ENCODE measurements at regions not wholly inside any gene's neighbourhood (a gene's known extent, or its start where the extent isn't known, plus 50 kb on each side); places are given as distances from the start of the nearest gene placed in this dataset.

DNA sequence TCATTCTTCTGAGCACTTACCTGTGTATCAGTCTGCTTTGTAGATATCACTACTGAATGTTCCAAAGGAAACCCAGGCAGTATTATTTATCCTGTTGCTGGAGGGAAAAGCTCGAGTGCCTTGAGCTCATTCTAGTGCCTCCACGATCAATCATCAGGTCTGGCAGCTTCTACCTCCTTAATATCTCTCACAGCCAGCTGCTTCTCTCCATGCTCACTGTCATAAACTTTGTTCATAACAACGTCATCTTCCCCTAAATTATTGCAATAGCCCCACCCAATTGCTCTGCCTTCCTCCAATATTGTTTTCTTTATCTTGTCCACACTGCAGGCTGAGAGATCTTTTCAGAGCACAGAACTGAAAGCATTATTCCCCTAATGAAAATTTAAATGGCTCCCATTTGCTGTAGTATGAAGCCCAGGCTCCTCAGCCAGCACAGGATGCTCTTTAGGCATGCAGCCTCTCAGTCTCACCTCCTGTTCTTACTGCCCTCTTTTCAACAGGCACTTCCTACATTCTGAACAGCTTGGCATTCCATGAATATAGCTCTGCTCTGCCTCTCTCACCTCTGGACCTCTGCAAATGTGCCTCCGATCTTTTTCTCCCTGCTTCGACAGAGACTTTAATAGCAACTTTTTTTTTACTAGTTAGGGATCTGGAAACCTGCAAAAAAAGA is 504.2 kb upstream of the IGFBP7 start:
- DNase-seq (ENCODE audit: low read depth, low spot score): no peak

- no peak for DNase-seq (ENCODE audit: low read depth, low spot score)
Measured at GRCh38 chr4:57612279-57612678, 502.1 kb upstream of the IGFBP7 start.

- DNase-seq (ENCODE audit: low read depth, low spot score): no peak
Measured at GRCh38 chr4:57607566-57608180, 497.5 kb upstream of the IGFBP7 start.

DNA sequence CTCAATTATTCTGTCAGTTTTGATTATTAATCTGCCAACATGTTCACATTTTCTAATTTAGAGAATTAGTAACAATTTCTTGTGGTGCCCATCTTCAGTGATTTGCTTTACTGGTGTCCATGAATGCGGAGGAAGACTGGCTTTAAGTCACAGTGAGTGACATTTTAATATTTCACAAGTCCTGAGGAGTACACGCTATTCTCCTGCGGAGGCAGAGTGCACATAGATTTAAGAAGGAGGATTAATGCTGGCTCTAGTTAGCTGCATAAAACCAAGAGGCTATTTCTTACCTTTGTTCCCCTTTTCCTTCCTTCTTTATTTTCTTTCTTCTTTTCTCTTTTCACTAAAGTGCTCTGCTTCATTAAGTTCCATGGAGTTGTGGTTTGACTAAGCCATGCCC is 495.2 kb upstream of the IGFBP7 start:
- DNase-seq (ENCODE audit: low read depth, low spot score): no peak

DNA sequence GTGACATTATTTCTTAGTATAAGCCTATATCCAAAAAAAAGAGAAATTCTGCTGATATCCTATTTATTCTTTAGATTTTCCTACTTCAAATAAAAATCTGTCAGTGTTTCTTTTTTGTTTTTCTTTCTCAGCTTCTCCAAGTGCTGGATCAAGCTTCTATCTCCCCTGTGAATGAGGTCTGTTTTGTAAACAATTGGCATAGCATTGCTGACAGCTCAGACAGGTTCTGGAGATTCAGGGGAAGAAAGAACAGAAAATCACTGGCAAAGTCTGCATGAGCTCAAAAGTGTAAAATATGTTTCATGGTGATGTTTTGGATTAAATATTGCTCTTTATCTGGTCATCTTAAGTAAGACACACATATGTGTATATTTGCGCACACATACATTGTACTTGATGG is 492.0 kb upstream of the IGFBP7 start:
- DNase-seq (ENCODE audit: low read depth, low spot score): no peak

GRCh38 chr4:57591073-57591472 is 480.9 kb upstream of the IGFBP7 start:
- no peak for DNase-seq (ENCODE audit: low read depth, low spot score)

- DNase-seq (ENCODE audit: low read depth, low spot score): no peak
Measured at GRCh38 chr4:57588557-57588956, 478.4 kb upstream of the IGFBP7 start.

GRCh38 chr4:57580710-57581599 is 470.8 kb upstream of the IGFBP7 start:
- no peak for DNase-seq (ENCODE audit: low read depth, low spot score)

- no peak for DNase-seq (ENCODE audit: low read depth, low spot score)
Measured at GRCh38 chr4:57575426-57575825, 465.2 kb upstream of the IGFBP7 start.

DNA sequence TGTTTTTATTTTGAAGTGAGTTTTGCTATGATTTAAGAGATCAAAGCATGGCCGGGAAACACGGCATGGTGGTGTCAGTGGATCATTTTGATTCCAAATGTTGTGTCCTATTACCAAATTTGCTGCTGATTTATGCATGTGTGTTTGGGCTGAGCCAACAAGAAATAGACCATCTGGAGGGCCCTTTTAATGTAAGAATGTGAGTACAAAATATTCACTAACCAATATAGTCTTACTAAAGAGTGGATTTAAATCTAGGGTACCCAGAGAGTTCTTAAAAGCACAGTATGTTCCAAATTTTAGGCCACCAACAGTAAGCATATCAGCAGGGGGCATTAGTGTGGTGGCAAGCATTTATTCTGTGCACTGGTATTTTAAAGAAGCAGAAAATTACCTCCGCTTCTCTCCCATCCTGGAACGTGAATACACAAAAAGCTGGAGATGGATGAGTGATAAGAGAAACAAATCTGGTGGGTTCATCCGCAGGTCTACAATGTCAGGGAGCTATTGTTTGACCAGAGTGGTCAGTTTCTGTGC is 444.4 kb upstream of the IGFBP7 start:
- DNase-seq (ENCODE audit: low read depth, low spot score): no peak

DNA sequence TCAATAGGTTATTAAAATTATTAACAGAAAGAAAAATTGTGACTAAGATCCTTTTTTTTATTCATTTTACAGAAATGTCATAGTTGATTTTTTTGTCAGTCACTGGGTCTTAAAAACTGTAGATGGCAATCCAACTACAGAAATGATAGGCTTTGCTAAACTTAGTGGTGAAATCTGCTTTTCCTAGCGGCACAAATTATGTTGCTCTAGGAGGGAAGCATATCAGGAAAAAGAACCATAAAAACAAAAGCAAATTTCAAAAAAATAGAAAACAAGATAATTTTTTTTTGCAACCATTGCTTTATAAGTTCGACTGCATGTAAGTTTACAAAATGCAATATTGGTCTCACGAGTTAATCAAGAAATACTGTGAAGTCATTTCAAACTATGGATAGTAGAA is 443.5 kb upstream of the IGFBP7 start:
- no peak for DNase-seq (ENCODE audit: low read depth, low spot score)

DNA sequence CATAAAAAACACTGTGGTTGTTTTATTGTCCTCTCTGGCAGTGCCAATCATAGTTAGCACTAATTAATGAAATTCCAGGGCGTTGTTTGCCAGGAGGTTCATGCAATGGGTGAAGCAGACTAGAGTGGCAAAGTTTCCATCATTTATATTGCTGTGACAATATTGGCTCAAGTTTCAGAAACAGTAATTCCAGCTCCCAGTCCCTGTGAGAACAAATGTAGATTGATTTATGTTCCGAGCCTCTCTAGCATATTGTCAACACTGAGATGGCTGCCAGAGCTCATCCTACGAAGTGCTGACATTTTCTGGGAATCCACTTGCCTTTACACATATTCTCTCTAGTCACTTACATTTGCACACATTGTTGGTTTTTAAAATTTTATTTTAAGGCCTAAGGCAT is 440.0 kb upstream of the IGFBP7 start:
- no peak for DNase-seq (ENCODE audit: low read depth, low spot score)

DNA sequence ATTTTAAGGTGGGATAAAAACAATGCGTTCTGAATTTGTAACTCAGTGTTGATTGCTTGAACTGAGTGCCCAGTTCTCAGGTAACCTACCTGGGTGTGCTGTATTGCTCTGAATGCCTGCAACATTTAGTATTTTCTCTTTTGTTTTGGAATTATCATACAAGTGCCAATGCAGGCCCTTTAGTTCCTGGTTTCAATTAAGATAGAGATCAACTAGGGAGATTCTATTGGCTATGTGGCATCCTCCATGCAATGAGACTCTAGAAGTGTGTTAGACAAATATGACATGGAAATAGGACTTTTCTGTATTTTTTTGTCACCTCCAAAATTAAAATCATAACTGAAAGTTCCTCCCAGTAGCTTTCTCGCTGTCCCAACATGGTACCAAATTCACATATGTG is 438.7 kb upstream of the IGFBP7 start:
- DNase-seq (ENCODE audit: low read depth, low spot score): no peak

- DNase-seq (ENCODE audit: low read depth, low spot score): no peak
Measured at GRCh38 chr4:57544811-57545654, 434.8 kb upstream of the IGFBP7 start.

GRCh38 chr4:57504797-57505530 is 394.8 kb upstream of the IGFBP7 start:
- DNase-seq (ENCODE audit: low read depth, low spot score): no peak

DNA sequence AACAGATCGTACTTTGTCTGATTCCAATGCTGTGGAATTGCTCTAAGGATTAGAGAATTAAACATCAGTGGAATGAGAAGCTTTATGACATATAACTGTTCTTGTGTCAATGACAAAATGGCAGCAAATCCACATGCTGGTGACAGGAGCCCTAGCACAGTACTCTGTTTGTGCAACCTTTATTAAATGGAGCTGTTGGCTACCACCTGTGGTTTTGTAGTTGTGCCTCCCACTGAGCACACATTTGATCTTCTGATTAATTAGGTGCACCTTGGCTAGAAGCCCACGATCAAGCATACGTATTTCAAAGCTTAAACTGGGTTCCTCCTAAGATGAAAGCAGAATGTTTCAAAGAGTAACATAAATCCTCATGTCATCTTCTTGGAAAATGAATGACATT is 394.0 kb upstream of the IGFBP7 start:
- DNase-seq (ENCODE audit: low read depth, low spot score): no peak

DNA sequence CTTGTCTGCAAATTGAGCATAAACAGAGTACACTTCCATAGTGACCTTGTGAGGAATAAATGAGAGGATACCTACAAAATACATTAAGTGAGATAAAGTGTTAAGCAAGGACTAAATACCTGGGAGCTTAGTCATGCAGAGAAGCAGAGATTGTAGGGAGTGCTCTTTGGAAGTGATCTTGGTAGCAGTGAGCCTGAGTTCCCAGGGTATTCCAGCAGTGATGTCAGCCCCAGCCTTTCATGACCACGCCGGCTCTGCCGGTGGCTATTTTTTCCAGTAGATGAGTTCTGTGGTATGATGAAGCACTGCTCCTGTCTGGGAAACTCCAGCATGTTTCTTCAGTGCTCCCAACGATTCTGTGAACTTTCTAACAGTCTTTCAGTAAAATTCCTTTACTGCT is 391.5 kb upstream of the IGFBP7 start:
- DNase-seq (ENCODE audit: low read depth, low spot score): no peak

- no peak for DNase-seq (ENCODE audit: low read depth, low spot score)
Measured at GRCh38 chr4:57499786-57500185, 389.6 kb upstream of the IGFBP7 start.

DNA sequence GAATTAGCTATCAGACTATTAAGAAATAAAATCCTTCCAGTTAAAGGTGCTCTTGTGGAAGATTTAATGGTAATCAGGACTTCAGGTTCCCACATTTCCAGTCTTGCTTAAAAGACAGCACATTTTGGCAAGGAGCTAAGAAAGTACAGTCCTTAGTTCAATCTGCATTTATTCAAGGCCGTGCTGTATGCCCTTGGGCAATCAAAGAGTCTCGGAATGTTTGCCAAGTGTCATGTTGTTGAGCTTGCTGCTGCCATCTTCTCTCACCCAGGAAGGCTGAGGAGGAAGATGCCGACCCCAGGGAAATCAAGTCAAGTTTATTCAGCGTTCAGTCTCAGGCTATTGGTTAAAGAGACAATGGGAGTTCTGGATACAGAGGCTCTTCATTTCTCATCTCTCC is 388.1 kb upstream of the IGFBP7 start:
- no peak for DNase-seq (ENCODE audit: low read depth, low spot score)

DNA sequence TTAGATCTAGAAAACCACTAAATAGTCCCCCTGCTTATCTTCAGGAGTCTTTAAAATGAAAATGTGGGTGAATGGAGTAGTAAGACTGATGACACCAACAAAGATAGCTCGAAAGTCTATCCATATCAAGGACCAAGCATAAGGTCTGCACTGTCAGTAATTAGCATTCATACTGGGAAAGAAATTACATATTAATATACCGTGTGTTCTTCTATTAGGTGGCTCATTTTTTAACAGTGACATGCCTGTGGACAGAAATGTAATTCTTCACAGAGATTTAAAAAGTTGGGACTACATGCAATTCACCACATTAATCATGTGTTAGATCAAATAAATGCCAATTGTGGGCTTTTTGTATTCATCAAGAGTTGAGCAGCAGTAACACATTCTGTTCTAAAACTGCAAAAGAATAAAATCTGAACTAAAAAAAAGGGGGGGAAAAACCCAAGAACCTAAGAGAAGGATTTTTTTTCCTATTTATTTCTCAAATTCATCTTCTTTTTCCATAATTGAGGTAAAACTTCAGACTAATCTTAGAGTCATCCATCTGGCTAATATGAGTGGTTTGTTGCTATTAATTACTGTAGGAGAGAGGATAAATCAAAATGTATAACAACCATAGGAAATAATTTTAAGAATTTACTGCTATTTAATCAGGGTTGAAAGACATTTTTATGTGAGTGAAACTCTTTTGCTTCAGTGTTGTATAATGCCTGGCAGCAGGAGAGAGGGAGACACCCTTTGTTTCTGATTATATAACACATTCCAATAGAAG is 386.7 kb upstream of the IGFBP7 start:
- no peak for DNase-seq (ENCODE audit: low read depth, low spot score)

Data from smooth muscle cell of the brain vasculature (primary cell).